SU-DHL-6 (cell line): ENCODE measurements at regions not wholly inside any gene's neighbourhood (a gene's known extent, or its start where the extent isn't known, plus 50 kb on each side); places are given as distances from the start of the nearest gene placed in this dataset.
"Not testable (repeated sequence)": the region's sequence is repeated elsewhere in the genome, so short reads cannot be mapped to it uniquely, and the experiment has no call there.

Experiments
- H2AFZ ChIP-seq: fragments of 200-600 bp; sonication (generic); 2 replicates; pipeline ENCODE4 v1.6.1; 2014; ENCODE audit warnings: low read depth, mild to moderate bottlenecking, moderate library complexity, mixed read lengths, antibody characterized with exemption, low read length; ENCODE audit not compliant: severe bottlenecking
- H3F3A ChIP-seq: fragments of 200-600 bp; shearing (Covaris generic); 2 replicates; pipeline ENCODE4 v1.6.0; 2016; ENCODE audit warnings: antibody characterized with exemption, mild to moderate bottlenecking; ENCODE audit not compliant: insufficient read depth
- H3K27ac ChIP-seq: fragments of 200-600 bp; sonication (generic); 2 replicates; pipeline ENCODE4 v1.5.1; 2016; ENCODE audit warnings: low read depth, mild to moderate bottlenecking, low read length, moderate library complexity, mixed read lengths
- H3K27me3 ChIP-seq: fragments of 200-600 bp; sonication (generic), shearing (Covaris generic); 2 replicates; pipeline ENCODE4 v1.6.0; 2014; ENCODE audit warnings: mild to moderate bottlenecking, low read length
- H3K36me3 ChIP-seq: fragments of 200-600 bp; sonication (generic); 2 replicates; pipeline ENCODE4 v1.6.1; 2014; ENCODE audit warnings: mild to moderate bottlenecking, low read length, mixed read lengths
- H3K4me2 ChIP-seq: fragments of 300-600, 200-600 bp; shearing (Covaris generic), sonication (generic); 2 replicates; pipeline ENCODE4 v1.6.0; 2014; ENCODE audit warnings: low read length, low read depth, mild to moderate bottlenecking; ENCODE audit not compliant: poor library complexity, severe bottlenecking
- H3K4me3 ChIP-seq: fragments of 200-600 bp; sonication (generic); 2 replicates; pipeline ENCODE4 v1.5.1; 2014; ENCODE audit warnings: antibody characterized with exemption, low read length, mild to moderate bottlenecking, mixed read lengths; ENCODE audit not compliant: insufficient read depth, poor library complexity, severe bottlenecking
- H3K79me2 ChIP-seq: fragments of 200-600 bp; sonication (generic); 2 replicates; pipeline ENCODE4 v1.6.1; 2014; ENCODE audit warnings: mild to moderate bottlenecking, low read length, moderate library complexity; ENCODE audit not compliant: insufficient read depth
- H3K9ac ChIP-seq: fragments of 200-600 bp; sonication (generic); 2 replicates; pipeline ENCODE4 v1.7.0; 2014; ENCODE audit warnings: mild to moderate bottlenecking, low read length
- H3K9me2 ChIP-seq: fragments of 200-600 bp; sonication (generic); replicated peaks from 2 replicates; pipeline ENCODE4 v1.6.1; 2014; ENCODE audit warnings: low read length; ENCODE audit not compliant: insufficient read depth
- H3K9me3 ChIP-seq: fragments of 200-600 bp; sonication (generic); 2 replicates; pipeline ENCODE4 v1.6.1; 2014; ENCODE audit warnings: low read length, mixed read lengths; ENCODE audit not compliant: insufficient read depth
- H4K20me1 ChIP-seq: fragments of 200-600 bp; sonication (generic); 2 replicates; pipeline ENCODE4 v1.6.1; 2014; ENCODE audit warnings: low read depth, mild to moderate bottlenecking, antibody characterized with exemption, low read length, moderate library complexity, mixed read lengths
- CTCF ChIP-seq: fragments of 200-600 bp; sonication (generic); IDR thresholded peaks from one replicate; pipeline ENCODE4 v1.5.1; 2017; ENCODE audit warnings: antibody characterized with exemption, mild to moderate bottlenecking, low read length, moderate library complexity; ENCODE audit not compliant: insufficient read depth, poor library complexity, severe bottlenecking
- EZH2phosphoT487 ChIP-seq: fragments of 200-600 bp; sonication (generic), shearing (Covaris generic); conservative IDR thresholded peaks from 2 replicates; pipeline ENCODE4 v1.6.1; 2018; ENCODE audit warnings: mild to moderate bottlenecking, antibody characterized with exemption, low read length, moderate library complexity, mixed read lengths

GRCh38 chr4:133550436-133550835 lies 401.3 kb downstream of the PCDH10 start:
- Histone ChIP-seq H3K27ac (no peak overlapping the region), H3K9me2 (no peaks in the 10 kb centered on the region), H3K9ac (no peak overlapping the region), H2AFZ (no peak overlapping the region), H4K20me1 (no peaks in the 10 kb centered on the region), H3F3A (no peaks in the 10 kb centered on the region), H3K36me3 (no peaks in the 10 kb centered on the region), H3K9me3 (no peaks in the 10 kb centered on the region), H3K4me3 (no peak overlapping the region), H3K27me3 (no peaks in the 10 kb centered on the region), H3K79me2 (no peaks in the 10 kb centered on the region), H3K4me2 (no peak overlapping the region)
- TF ChIP-seq EZH2phosphoT487, result no peak
- no peak for TF ChIP-seq CTCF

- Histone ChIP-seq H2AFZ (no peak overlapping the region), H3K9me3 (no peaks in the 10 kb centered on the region), H3K4me3 (no peak overlapping the region), H3K79me2 (no peaks in the 10 kb centered on the region), H3K27me3 (no peaks in the 10 kb centered on the region), H3K9me2 (no peaks in the 10 kb centered on the region), H3K27ac (no peak overlapping the region), H3K4me2 (no peak overlapping the region), H3K9ac (no peak overlapping the region), H3K36me3 (no peaks in the 10 kb centered on the region), H4K20me1 (no peaks in the 10 kb centered on the region), H3F3A (no peaks in the 10 kb centered on the region)
- TF ChIP-seq CTCF (no peak), EZH2phosphoT487 (no peak)
Measured at GRCh38 chr4:133544097-133544496, 395.0 kb downstream of the PCDH10 start.

- H4K20me1 ChIP-seq, result no peaks in the 10 kb centered on the region
- H3K9me2 ChIP-seq, result no peaks in the 10 kb centered on the region
- H3K4me2 ChIP-seq, result no peak overlapping the region
- no peaks in the 10 kb centered on the region for H3K36me3 ChIP-seq
- H3K27me3 ChIP-seq, result no peaks in the 10 kb centered on the region
- H3F3A ChIP-seq, result no peaks in the 10 kb centered on the region
- no peak overlapping the region for H3K4me3 ChIP-seq
- no peaks in the 10 kb centered on the region for H3K9me3 ChIP-seq
- TF ChIP-seq CTCF, result no peak
- no peak for TF ChIP-seq EZH2phosphoT487
- H2AFZ ChIP-seq, result no peak overlapping the region
- no peaks in the 10 kb centered on the region for H3K79me2 ChIP-seq
- no peak overlapping the region for H3K9ac ChIP-seq
- H3K27ac ChIP-seq, result no peak overlapping the region
Measured at GRCh38 chr4:133537780-133538281, 388.7 kb downstream of the PCDH10 start.

GRCh38 chr4:133534224-133534623 lies 385.1 kb downstream of the PCDH10 start:
- H2AFZ ChIP-seq, H3K9ac ChIP-seq, H3K27ac ChIP-seq, H3K79me2 ChIP-seq, H3K9me3 ChIP-seq, H3K36me3 ChIP-seq, H3K4me3 ChIP-seq, H3K9me2 ChIP-seq, H3F3A ChIP-seq, H4K20me1 ChIP-seq, H3K4me2 ChIP-seq, H3K27me3 ChIP-seq: not testable (repeated sequence)
